ENCODE measurements at regions not wholly inside any gene's neighbourhood (a gene's known extent, or its start where the extent isn't known, plus 50 kb on each side); places are given as distances from the start of the nearest gene placed in this dataset.

- H3K9ac ChIP-seq (ENCODE audit: insufficient read depth, low read length), result no peak overlapping the region
- no peak overlapping the region for H3K4me2 ChIP-seq (ENCODE audit: extremely low read depth, insufficient read depth, low read length)
- no peak overlapping the region for H3K27ac ChIP-seq (ENCODE audit: insufficient read depth, low read length)
- DNase-seq (ENCODE audit: low read depth in 2 of 2), result no peak
- H3K4me1 ChIP-seq (ENCODE audit: control insufficient read depth, extremely low read depth, insufficient read depth, low read length), result no peaks in the 10 kb centered on the region
- no peak overlapping the region for H3K4me3 ChIP-seq (replicated peaks in 1 of 4; ENCODE audit: control extremely low read depth in 1 of 4, insufficient read depth in 1 of 4, low read depth in 3 of 4, low read length in 4 of 4)
- H3K36me3 ChIP-seq (ENCODE audit: control insufficient read depth, insufficient read depth, low read length), result no peaks in the 10 kb centered on the region
- no peaks in the 10 kb centered on the region for H3K27me3 ChIP-seq (ENCODE audit: control insufficient read depth, insufficient read depth, low read length)
- H2AFZ ChIP-seq (ENCODE audit: low read length), result no peak overlapping the region
- TF ChIP-seq EZH2 (IDR thresholded peaks at IDR 0.05; ENCODE audit: low read length, missing control alignments), result no peak
- TF ChIP-seq CTCF (conservative IDR thresholded peaks at IDR 0.05 in 1 of 2, IDR thresholded peaks at IDR 0.05 in 1 of 2; ENCODE audit: low read depth in 1 of 2, low read length in 2 of 2), result no peak
- no peaks in the 10 kb centered on the region for H4K20me1 ChIP-seq (ENCODE audit: control insufficient read depth, extremely low read depth, insufficient read depth, low read length)
- H3K79me2 ChIP-seq (ENCODE audit: control insufficient read depth, insufficient read depth, low read length), result no peaks in the 10 kb centered on the region
- no peaks in the 10 kb centered on the region for H3K9me3 ChIP-seq (ENCODE audit: control insufficient read depth, insufficient read depth, low read depth, low read length)
These were observed 376.0 kb downstream of the ICE1 start for GRCh38 chr5:5798462-5798861.

GRCh38 chr5:5798041-5798440 lies 375.6 kb downstream of the ICE1 start:
- TF ChIP-seq CTCF (conservative IDR thresholded peaks at IDR 0.05 in 1 of 2, IDR thresholded peaks at IDR 0.05 in 1 of 2; ENCODE audit: low read depth in 1 of 2, low read length in 2 of 2) (no peak), EZH2 (IDR thresholded peaks at IDR 0.05; ENCODE audit: low read length, missing control alignments) (no peak)
- H3K4me3 ChIP-seq (replicated peaks in 1 of 4; ENCODE audit: control extremely low read depth in 1 of 4, insufficient read depth in 1 of 4, low read depth in 3 of 4, low read length in 4 of 4), result no peak overlapping the region
- H3K4me2 ChIP-seq (ENCODE audit: extremely low read depth, insufficient read depth, low read length), result no peak overlapping the region
- no peaks in the 10 kb centered on the region for H3K9me3 ChIP-seq (ENCODE audit: control insufficient read depth, insufficient read depth, low read depth, low read length)
- no peak overlapping the region for H2AFZ ChIP-seq (ENCODE audit: low read length)
- no peaks in the 10 kb centered on the region for H3K79me2 ChIP-seq (ENCODE audit: control insufficient read depth, insufficient read depth, low read length)
- H3K36me3 ChIP-seq (ENCODE audit: control insufficient read depth, insufficient read depth, low read length), result no peaks in the 10 kb centered on the region
- H3K4me1 ChIP-seq (ENCODE audit: control insufficient read depth, extremely low read depth, insufficient read depth, low read length), result no peaks in the 10 kb centered on the region
- no peak for DNase-seq (ENCODE audit: low read depth in 2 of 2)
- H3K9ac ChIP-seq (ENCODE audit: insufficient read depth, low read length), result no peak overlapping the region
- H3K27ac ChIP-seq (ENCODE audit: insufficient read depth, low read length), result no peak overlapping the region
- no peaks in the 10 kb centered on the region for H3K27me3 ChIP-seq (ENCODE audit: control insufficient read depth, insufficient read depth, low read length)
- H4K20me1 ChIP-seq (ENCODE audit: control insufficient read depth, extremely low read depth, insufficient read depth, low read length), result no peaks in the 10 kb centered on the region

GRCh38 chr5:5795074-5795771 lies 372.7 kb downstream of the ICE1 start:
- no peak overlapping the region for H3K27ac ChIP-seq (ENCODE audit: insufficient read depth, low read length)
- no peaks in the 10 kb centered on the region for H4K20me1 ChIP-seq (ENCODE audit: control insufficient read depth, extremely low read depth, insufficient read depth, low read length)
- no peak for DNase-seq (ENCODE audit: low read depth in 2 of 2)

More at GRCh38 chr5:5795074-5795771, 372.7 kb downstream of the ICE1 start:
- Histone ChIP-seq H3K4me2 (ENCODE audit: extremely low read depth, insufficient read depth, low read length) (no peak overlapping the region), H3K27me3 (ENCODE audit: control insufficient read depth, insufficient read depth, low read length) (no peaks in the 10 kb centered on the region), H2AFZ (ENCODE audit: low read length) (no peak overlapping the region), H3K4me3 (replicated peaks in 1 of 4; ENCODE audit: control extremely low read depth in 1 of 4, insufficient read depth in 1 of 4, low read depth in 3 of 4, low read length in 4 of 4) (no peak overlapping the region), H3K9me3 (ENCODE audit: control insufficient read depth, insufficient read depth, low read depth, low read length) (no peaks in the 10 kb centered on the region), H3K4me1 (ENCODE audit: control insufficient read depth, extremely low read depth, insufficient read depth, low read length) (no peaks in the 10 kb centered on the region), H3K9ac (ENCODE audit: insufficient read depth, low read length) (no peak overlapping the region), H3K79me2 (ENCODE audit: control insufficient read depth, insufficient read depth, low read length) (no peaks in the 10 kb centered on the region), H3K36me3 (ENCODE audit: control insufficient read depth, insufficient read depth, low read length) (no peaks in the 10 kb centered on the region)
- TF ChIP-seq EZH2 (IDR thresholded peaks at IDR 0.05; ENCODE audit: low read length, missing control alignments) (no peak), CTCF (conservative IDR thresholded peaks at IDR 0.05 in 1 of 2, IDR thresholded peaks at IDR 0.05 in 1 of 2; ENCODE audit: low read depth in 1 of 2, low read length in 2 of 2) (no peak)

Measured in fibroblast of lung (primary cell).